Keratinocyte (primary cell): ENCODE measurements at regions not wholly inside any gene's neighbourhood (a gene's known extent, or its start where the extent isn't known, plus 50 kb on each side); places are given as distances from the start of the nearest gene placed in this dataset.

Experiments used
- DNase-seq: peaks from one replicate; pipeline ENCODE4 v3.0.0-alpha.2; 2011; ENCODE audit warnings: low read depth, missing footprints, low spot score
- FAIRE-seq: peaks from 2 replicates; lab custom pipeline; 2011; peaks lifted over from hg19 to GRCh38; lab: Jason Lieb, UNC
- H2AFZ ChIP-seq: 2 replicates; pipeline ENCODE4 v1.6.0; 2012; ENCODE audit warnings: low read length, control low read depth, inconsistent platforms; ENCODE audit not compliant: control insufficient read depth
- H3K27ac ChIP-seq: 2 replicates; pipeline ENCODE4 v1.5.1; 2011; ENCODE audit warnings: low read length; ENCODE audit not compliant: control insufficient read depth, insufficient read depth
- H3K27me3 ChIP-seq: 3 replicates; pipeline ENCODE4 v1.6.0; 2011; ENCODE audit warnings: low read length; ENCODE audit not compliant: control insufficient read depth, insufficient read depth; ENCODE audit errors: extremely low read depth
- H3K36me3 ChIP-seq, 2 experiments: 2 replicates in 1 of 2; 3 replicates in 1 of 2; pipeline ENCODE4 v1.5.1; 2011; ENCODE audit warnings: low read length in 2 of 2, mild to moderate bottlenecking in 1 of 2; ENCODE audit not compliant: control insufficient read depth in 2 of 2, insufficient read depth in 2 of 2; ENCODE audit errors: extremely low read depth in 1 of 2
- H3K4me1 ChIP-seq: 3 replicates; pipeline ENCODE4 v1.5.1; 2011; ENCODE audit warnings: low read length; ENCODE audit not compliant: control insufficient read depth, insufficient read depth; ENCODE audit errors: extremely low read depth
- H3K4me2 ChIP-seq: 3 replicates; pipeline ENCODE4 v1.6.0; 2011; ENCODE audit warnings: low read depth, low read length; ENCODE audit not compliant: control insufficient read depth, insufficient read depth; ENCODE audit errors: extremely low read depth
- H3K4me3 ChIP-seq, 3 experiments: fragments of 200-600 bp in 1 of 3; sonication (generic) in 1 of 3; 2 replicates in 2 of 3; 3 replicates in 1 of 3; pipeline ENCODE4 v1.5.1; 2011 to 2016; ENCODE audit warnings: low read length in 3 of 3, mild to moderate bottlenecking in 3 of 3, control low read depth in 2 of 3, inconsistent platforms in 1 of 3, low read depth in 1 of 3, mixed read lengths in 1 of 3, mixed run types in 1 of 3, moderate library complexity in 1 of 3; ENCODE audit not compliant: control insufficient read depth in 2 of 3, insufficient read depth in 2 of 3; ENCODE audit errors: extremely low read depth in 1 of 3
- H3K79me2 ChIP-seq: 2 replicates; pipeline ENCODE4 v1.6.0; 2012; ENCODE audit warnings: low read length; ENCODE audit not compliant: control insufficient read depth, insufficient read depth
- H3K9ac ChIP-seq: 3 replicates; pipeline ENCODE4 v1.6.0; 2011; ENCODE audit warnings: low read length; ENCODE audit not compliant: control insufficient read depth, insufficient read depth; ENCODE audit errors: extremely low read depth
- H3K9me1 ChIP-seq: 3 replicates; pipeline ENCODE4 v1.6.0; 2011; ENCODE audit warnings: low read length; ENCODE audit not compliant: control insufficient read depth, insufficient read depth; ENCODE audit errors: extremely low read depth
- H3K9me3 ChIP-seq: 2 replicates; pipeline ENCODE4 v1.5.1; 2012; ENCODE audit warnings: low read depth, low read length; ENCODE audit not compliant: control insufficient read depth
- H4K20me1 ChIP-seq: 3 replicates; pipeline ENCODE4 v1.6.0; 2011; ENCODE audit warnings: low read length; ENCODE audit not compliant: control insufficient read depth, insufficient read depth; ENCODE audit errors: extremely low read depth
- CTCF ChIP-seq, 3 experiments: IDR thresholded peaks in 1 of 3; conservative IDR thresholded peaks in 1 of 3; optimal IDR thresholded peaks in 1 of 3; 2 replicates in 2 of 3; 3 replicates in 1 of 3; pipeline versions ENCODE3 to v1.5.1; 2011; ENCODE audit warnings: low read length in 3 of 3, mild to moderate bottlenecking in 3 of 3, moderate library complexity in 2 of 3, control low read depth in 1 of 3, inconsistent platforms in 1 of 3; ENCODE audit not compliant: insufficient read depth in 2 of 3; ENCODE audit errors: extremely low read depth in 1 of 3
- EZH2 ChIP-seq: IDR thresholded peaks from one replicate; pipeline ENCODE4 v1.6.1; 2012; ENCODE audit warnings: inconsistent platforms, mild to moderate bottlenecking, low read length, moderate library complexity
- dilution Hi-C: fragments of 300-500 bp; cut with MboI; formaldehyde crosslinking; loops from one replicate; pipeline ENCODE4 v1.7.0; 2020; ENCODE audit warnings: low sequenced_read_pairs; ENCODE audit not compliant: extremely low pct_ligation_motif_present

DNA sequence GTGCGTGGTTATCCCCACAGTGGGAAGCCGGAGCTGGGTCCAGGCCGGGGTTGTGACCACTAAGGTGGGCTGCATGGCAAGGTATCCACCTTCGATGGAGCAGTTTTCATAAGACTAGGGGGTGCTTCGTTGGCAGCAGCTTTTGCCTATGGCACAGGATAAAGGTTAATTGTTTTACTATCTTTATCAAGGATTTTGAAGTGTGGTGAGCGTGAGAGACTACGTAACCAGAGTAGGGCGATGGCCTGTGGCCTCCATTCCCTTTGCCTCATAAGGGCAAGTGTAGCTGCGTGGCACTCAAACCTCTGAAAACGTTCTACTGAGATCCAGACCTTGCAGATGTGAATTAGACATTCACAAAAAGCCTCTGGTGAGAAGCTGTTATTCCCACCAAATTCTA, 206.6 kb downstream of the ACKR3 start:
- Histone ChIP-seq H3K36me3 (no peaks in the 10 kb centered on the region), H3K9me1 (no peaks in the 10 kb centered on the region), H4K20me1 (no peaks in the 10 kb centered on the region), H3K27ac (peak overlapping the region; percentile 78), H3K9me3 (no peaks in the 10 kb centered on the region), H3K4me1 (peaks cover 20% of the 10 kb centered on the region), H3K79me2 (no peaks in the 10 kb centered on the region), H2AFZ (no peak overlapping the region), H3K4me3 (no peak overlapping the region), H3K27me3 (no peaks in the 10 kb centered on the region), H3K9ac (no peak overlapping the region), H3K4me2 (peak overlapping the region; percentile 58)
- FAIRE-seq, result no peak
- dilution Hi-C loops, result loop anchor here (5.0 kb wide), 1 partner anchor 56 kb away; no protein-coding TSS in a partner anchor
- no peak for TF ChIP-seq CTCF (optimal IDR thresholded peaks at IDR 0.05 in 1 of 3, IDR thresholded peaks at IDR 0.05 in 1 of 3, conservative IDR thresholded peaks at IDR 0.05 in 1 of 3; ENCODE audit: extremely low read depth in 1 of 3, insufficient read depth in 2 of 3, low read length in 3 of 3)
- no peak for TF ChIP-seq EZH2
- no peak for DNase-seq

DNA sequence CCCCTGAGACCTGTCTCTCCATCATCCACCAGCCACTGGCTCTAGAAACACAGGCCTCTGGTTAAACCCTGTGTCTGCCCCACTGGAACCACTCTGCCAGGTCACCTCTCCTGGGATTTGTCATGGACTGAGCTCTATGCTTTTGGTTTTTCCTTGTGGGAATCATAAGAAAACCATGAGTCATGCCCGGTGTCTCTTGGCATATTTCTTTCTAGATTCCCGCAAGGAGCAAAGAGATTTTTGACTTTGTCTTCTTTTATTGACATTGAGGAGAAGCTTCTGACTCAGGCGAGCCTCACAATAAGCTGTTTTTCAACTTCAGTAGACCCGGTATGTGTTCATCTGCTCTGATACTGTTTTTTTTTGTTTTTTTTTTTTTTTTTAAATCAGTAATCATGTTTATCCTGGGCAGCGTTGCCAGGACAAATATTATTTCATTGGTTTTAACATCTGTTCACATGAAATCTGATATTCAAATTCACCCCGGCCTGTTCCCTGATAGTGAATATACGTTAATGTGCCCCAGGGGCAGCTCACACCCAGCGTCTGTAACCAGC, 207.1 kb downstream of the ACKR3 start:
- Histone ChIP-seq H3K9me3 (no peaks in the 10 kb centered on the region), H2AFZ (peak overlapping the region; percentile 17), H3K4me3 (no peak overlapping the region), H3K27ac (peak overlapping the region; percentile 78), H3K4me2 (peak overlapping the region; percentile 58), H3K79me2 (no peaks in the 10 kb centered on the region), H3K4me1 (peaks cover 18% of the 10 kb centered on the region), H3K9me1 (no peaks in the 10 kb centered on the region), H3K27me3 (no peaks in the 10 kb centered on the region), H3K36me3 (no peaks in the 10 kb centered on the region), H3K9ac (peak overlapping the region; percentile 25), H4K20me1 (no peaks in the 10 kb centered on the region)
- dilution Hi-C loops, result loop anchor here (5.0 kb wide), 1 partner anchor 56 kb away; no protein-coding TSS in a partner anchor
- FAIRE-seq (peak; percentile 76), DNase-seq (peak; percentile 64)
- no peak for TF ChIP-seq CTCF (optimal IDR thresholded peaks at IDR 0.05 in 1 of 3, IDR thresholded peaks at IDR 0.05 in 1 of 3, conservative IDR thresholded peaks at IDR 0.05 in 1 of 3; ENCODE audit: extremely low read depth in 1 of 3, insufficient read depth in 2 of 3, low read length in 3 of 3)
- no peak for TF ChIP-seq EZH2
